GM12864 (cell line): ENCODE measurements at regions not wholly inside any gene's neighbourhood (a gene's known extent, or its start where the extent isn't known, plus 50 kb on each side); places are given as distances from the start of the nearest gene placed in this dataset.

Source experiments
- DNase-seq: peaks from one replicate; pipeline ENCODE4 v3.0.0-alpha.2; 2011; ENCODE audit warnings: low read depth
- H3K4me3 ChIP-seq: 2 replicates; pipeline ENCODE4 v1.5.1; 2011; ENCODE audit warnings: mild to moderate bottlenecking, low read depth, low read length, control low read depth
- CTCF ChIP-seq: IDR thresholded peaks from 2 replicates; pipeline ENCODE4 v1.5.1; 2011; ENCODE audit warnings: low read depth, mild to moderate bottlenecking, moderate library complexity, low read length, control low read depth, inconsistent platforms; ENCODE audit errors: missing control alignments

GRCh38 chr2:9156483-9156882 is 50.1 kb upstream of the ASAP2 start:
- H3K4me3 ChIP-seq = no peak overlapping the region
- TF ChIP-seq CTCF = no peak
- DNase-seq = no peak

- H3K4me3 ChIP-seq = no peak overlapping the region
- DNase-seq = no peak
- no peak for TF ChIP-seq CTCF
Observed at GRCh38 chr2:9154061-9154460, 52.6 kb upstream of the ASAP2 start.

- DNase-seq = no peak
- TF ChIP-seq CTCF = no peak
- H3K4me3 ChIP-seq = no peak overlapping the region
Observed at GRCh38 chr2:9153643-9153980, 53.0 kb upstream of the ASAP2 start.

- no peak overlapping the region for H3K4me3 ChIP-seq
- TF ChIP-seq CTCF = no peak
- no peak for DNase-seq
Observed at GRCh38 chr2:9152975-9153642, 53.5 kb upstream of the ASAP2 start.

- H3K4me3 ChIP-seq = no peak overlapping the region
- DNase-seq = no peak
- TF ChIP-seq CTCF = no peak
Observed at GRCh38 chr2:9150906-9151305, 55.7 kb upstream of the ASAP2 start.

GRCh38 chr2:9150568-9150900 is 56.1 kb upstream of the ASAP2 start:
- H3K4me3 ChIP-seq = no peak overlapping the region
- TF ChIP-seq CTCF = no peak
- no peak for DNase-seq

GRCh38 chr2:9149726-9150567 is 56.7 kb upstream of the ASAP2 start:
- no peak for TF ChIP-seq CTCF
- no peak overlapping the region for H3K4me3 ChIP-seq
- no peak for DNase-seq
